ENCODE measurements at regions not wholly inside any gene's neighbourhood (a gene's known extent, or its start where the extent isn't known, plus 50 kb on each side); places are given as distances from the start of the nearest gene placed in this dataset.

- peak in 1 of 3 donors; percentile 44 for DNase-seq
Observed at GRCh38 chr9:86764671-86765343, 182.5 kb downstream of the GAS1 start.

- DNase-seq, result no peak
Observed at GRCh38 chr9:86764221-86764624, 183.1 kb downstream of the GAS1 start.

DNA sequence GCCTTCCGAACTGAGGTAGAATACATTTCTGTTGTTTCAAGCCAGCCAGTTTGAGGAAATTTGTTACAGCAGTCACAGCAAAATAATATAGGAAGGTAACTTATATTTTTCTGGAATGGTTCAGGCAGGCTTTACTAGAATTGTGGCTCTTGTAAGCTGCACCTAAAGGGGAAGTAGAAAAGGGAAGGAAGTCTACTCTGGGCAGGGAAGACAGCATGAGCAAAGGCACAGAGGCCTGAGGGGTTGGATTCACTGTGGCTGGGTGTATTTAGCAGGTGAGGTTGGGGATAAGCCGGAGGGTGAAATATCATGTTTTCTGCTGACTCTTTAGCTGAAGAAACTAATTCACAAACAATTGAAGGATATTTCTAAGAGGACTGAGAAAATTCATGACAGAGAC is 183.5 kb downstream of the GAS1 start:
- DNase-seq, result no peak

- no peak for DNase-seq
Observed at GRCh38 chr9:86757382-86757720, 190.0 kb downstream of the GAS1 start.

DNA sequence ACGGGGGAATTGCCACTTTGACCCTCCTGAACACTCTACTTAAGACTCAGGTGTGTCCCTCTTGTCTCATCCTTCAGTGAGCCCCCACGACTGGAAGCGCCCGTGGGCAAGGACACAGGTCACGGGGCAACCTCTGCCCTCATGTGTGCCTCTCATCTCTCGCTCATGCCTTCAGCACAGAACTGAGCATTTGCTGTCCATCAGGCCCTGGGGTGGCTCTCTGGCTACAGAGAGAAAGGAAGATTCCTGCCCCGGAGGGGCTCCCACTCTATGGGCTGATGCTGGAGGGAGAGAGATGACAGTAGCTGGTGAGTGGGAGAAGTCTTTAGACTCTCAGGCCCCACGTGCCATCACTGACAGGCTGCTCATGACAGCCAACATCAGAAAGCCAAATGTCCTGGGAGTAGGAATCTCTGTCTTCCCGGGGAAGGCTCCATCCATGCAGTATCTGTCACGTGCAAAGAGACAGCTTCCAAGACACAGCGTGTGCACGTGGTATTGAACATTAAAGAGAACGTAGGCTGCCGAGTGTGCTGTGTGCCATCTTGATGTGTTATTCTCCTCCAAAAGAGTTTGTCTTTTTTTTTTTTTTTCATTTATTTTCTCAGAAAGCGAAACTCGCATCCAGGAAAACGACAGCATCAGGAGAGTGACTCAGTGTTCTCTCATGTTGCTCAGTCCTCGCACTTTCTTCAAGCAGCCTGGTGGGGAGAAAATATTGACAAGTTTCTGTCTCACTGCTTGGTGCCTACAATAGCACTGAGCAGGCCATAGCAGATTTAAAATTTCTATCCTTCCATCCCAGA is 190.5 kb downstream of the GAS1 start:
- no peak for DNase-seq

DNA sequence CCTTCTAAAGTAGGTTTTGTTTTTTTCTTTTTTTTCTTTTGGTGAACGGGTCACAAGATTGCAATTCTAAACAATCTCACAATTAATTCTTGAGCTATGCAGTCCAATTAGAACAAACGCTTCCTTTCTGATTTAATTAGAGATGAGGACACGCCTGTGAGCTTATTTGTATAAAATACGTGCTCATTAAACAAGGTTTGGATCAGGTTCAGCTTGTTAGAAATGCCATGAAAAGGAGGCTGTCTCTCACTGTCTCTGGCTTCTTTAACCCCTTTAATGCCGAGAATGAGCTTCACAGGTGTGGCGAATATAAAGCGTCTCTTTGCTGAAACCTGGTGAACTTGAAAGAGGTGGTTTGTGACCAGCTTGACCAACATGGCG is 191.8 kb downstream of the GAS1 start:
- DNase-seq, result no peak

- DNase-seq, result no peak
Observed at GRCh38 chr9:86754581-86755560, 192.4 kb downstream of the GAS1 start.

GRCh38 chr9:86753836-86754235 is 193.5 kb downstream of the GAS1 start:
- no peak for DNase-seq

DNA sequence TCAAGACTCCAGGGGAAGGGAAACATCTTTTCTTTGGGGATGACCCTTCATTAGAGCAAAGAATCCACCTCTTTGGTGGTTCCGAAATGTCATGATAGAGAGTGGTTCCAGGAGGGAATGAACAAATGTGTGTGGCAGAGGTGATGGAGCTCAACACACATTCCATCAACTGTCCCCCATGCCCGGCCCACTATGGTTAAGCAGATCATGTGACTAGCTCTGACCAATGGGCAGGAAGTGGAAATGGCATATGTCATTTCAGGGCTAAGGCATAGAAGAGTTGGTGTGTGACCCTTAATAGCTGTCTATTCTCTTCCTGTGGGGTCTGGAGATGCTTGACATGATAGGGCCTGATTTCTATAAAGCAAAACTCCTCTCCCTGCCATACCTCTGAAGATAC is 194.6 kb downstream of the GAS1 start:
- DNase-seq, result no peak

GRCh38 chr9:86751956-86752355 is 195.3 kb downstream of the GAS1 start:
- no peak for DNase-seq

DNA sequence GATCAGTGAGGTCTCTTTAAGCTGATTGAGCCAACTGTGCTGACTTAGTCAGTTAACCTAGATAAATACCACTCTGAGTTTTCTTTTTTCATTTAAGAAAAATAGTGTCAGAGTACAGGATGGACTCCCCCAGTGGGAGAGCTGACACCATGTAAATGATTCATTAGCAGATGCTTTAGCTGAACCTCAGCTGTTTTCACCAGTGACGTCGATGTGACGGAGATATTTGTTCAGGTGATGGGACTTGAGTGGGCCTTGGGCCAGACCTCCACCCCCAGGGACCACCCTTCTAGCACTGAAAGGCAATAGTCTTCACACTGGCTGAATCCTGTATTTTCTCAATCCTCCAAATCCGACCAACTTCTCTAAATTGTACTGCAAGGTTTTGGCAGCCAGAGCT is 196.1 kb downstream of the GAS1 start:
- DNase-seq, result peak in 1 of 3 donors; percentile 55

DNA sequence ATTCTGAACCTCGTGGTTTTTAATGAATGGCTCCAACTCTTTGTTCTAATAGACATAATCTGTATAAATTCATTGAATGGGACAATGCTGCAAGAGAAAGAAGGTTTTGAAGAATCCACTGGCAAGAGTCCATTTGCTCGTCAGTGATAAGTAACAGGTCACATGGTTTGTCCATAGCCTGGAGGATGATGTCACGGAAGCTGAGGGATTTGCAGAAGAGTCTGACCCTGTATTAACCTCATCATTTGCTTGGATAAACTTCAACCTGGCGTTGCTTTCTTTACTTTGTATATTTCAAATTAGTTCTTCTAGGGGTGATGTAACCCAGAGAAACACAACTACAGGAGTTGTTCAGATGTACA is 197.4 kb downstream of the GAS1 start:
- DNase-seq, result peak; percentile 92 to 97 (median 94)

- DNase-seq, result peak in 2 of 3 donors; percentile 69 to 80
Observed at GRCh38 chr9:86749161-86749893, 198.0 kb downstream of the GAS1 start.

DNA sequence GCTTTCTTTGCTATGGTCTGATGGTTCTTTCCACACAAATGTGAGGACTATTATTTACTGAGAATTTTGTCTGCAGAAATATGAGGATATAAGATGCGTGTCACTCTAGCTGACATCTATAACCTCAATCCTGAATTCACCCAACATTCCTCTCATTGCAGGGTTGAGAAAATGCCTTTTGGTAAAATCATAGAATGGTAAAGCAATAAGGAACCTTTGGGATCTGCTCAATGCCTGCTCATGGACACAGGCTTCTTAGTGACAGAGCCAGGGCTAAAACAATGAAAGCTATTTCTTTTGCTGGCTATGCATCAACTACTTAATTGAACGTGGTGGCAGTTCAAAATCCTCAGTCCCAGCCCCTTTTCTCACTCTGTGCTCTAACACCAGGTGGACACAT is 199.6 kb downstream of the GAS1 start:
- DNase-seq, result peak in 1 of 3 donors; percentile 29

GRCh38 chr9:86741311-86742208 is 205.7 kb downstream of the GAS1 start:
- peak in 2 of 3 donors; percentile 42 to 63 for DNase-seq

DNA sequence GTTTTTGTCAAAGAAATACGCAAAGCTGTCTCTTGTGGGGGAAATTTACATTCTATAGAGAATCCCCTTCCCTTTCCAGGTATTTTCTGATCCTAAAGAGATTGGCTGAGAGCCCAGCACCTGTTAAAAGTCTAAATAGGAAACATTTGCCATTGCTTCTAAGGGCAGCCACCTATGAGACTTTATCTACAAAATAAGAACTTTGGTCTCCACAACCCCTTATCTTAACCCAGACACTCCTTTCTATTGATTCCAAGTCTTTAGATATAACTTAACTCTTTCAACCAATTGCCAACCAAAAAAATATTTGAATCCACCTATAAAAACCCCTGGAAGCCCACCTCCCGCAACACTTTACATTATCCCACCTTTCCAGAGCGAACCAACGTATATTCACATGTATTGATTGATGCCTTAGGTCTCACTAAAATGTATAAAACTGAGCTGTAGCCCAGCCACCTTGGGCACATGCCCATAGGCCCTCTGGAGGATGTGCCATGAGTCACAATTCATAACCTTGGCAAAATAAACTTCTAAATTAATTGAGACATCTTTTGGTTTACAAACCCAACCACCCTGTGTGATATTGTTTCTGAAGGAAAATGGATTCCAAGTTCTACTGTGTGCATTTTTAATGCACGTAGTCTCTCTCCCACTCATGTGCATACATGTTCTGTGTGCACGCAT is 211.4 kb downstream of the GAS1 start:
- DNase-seq, result no peak

GRCh38 chr9:86734771-86735170 is 212.5 kb downstream of the GAS1 start:
- DNase-seq, result peak in 1 of 3 donors; percentile 79

GRCh38 chr9:86733929-86734328 is 213.4 kb downstream of the GAS1 start:
- peak in 1 of 3 donors; percentile 61 for DNase-seq

GRCh38 chr9:86732514-86733171 is 214.7 kb downstream of the GAS1 start:
- DNase-seq, result peak; percentile 85 to 92 (median 89)

Measured in muscle of back (tissue), 3 donors.